ENCODE measurements at regions not wholly inside any gene's neighbourhood (a gene's known extent, or its start where the extent isn't known, plus 50 kb on each side); places are given as distances from the start of the nearest gene placed in this dataset.

GRCh38 chr17:77388384-77389306 is 247.9 kb downstream of the SEC14L1 start:
- DNase-seq (ENCODE audit: insufficient read length, low spot score), result no peak
- FAIRE-seq, result no peak

- FAIRE-seq, result no peak
- no peak for DNase-seq (ENCODE audit: insufficient read length, low spot score)
These were observed 250.1 kb downstream of the SEC14L1 start for GRCh38 chr17:77390870-77391269.

- DNase-seq (ENCODE audit: insufficient read length, low spot score), result no peak
These were observed 251.1 kb downstream of the SEC14L1 start for GRCh38 chr17:77391668-77392375.

GRCh38 chr17:77392376-77393273 is 251.9 kb downstream of the SEC14L1 start:
- FAIRE-seq (no peak), DNase-seq (ENCODE audit: insufficient read length, low spot score) (no peak)

More at GRCh38 chr17:77391668-77392375, 251.1 kb downstream of the SEC14L1 start:
- FAIRE-seq, result no peak

GRCh38 chr17:77393274-77393600 is 252.5 kb downstream of the SEC14L1 start:
- no peak for DNase-seq (ENCODE audit: insufficient read length, low spot score)

GRCh38 chr17:77393867-77394539 is 253.2 kb downstream of the SEC14L1 start:
- DNase-seq (ENCODE audit: insufficient read length, low spot score), result no peak
- FAIRE-seq, result no peak

More at GRCh38 chr17:77393274-77393600, 252.5 kb downstream of the SEC14L1 start:
- FAIRE-seq, result no peak

- DNase-seq (ENCODE audit: insufficient read length, low spot score), result no peak
- FAIRE-seq, result no peak
These were observed 253.9 kb downstream of the SEC14L1 start for GRCh38 chr17:77394540-77395295.

- FAIRE-seq (no peak), DNase-seq (ENCODE audit: insufficient read length, low spot score) (no peak)
These were observed 254.8 kb downstream of the SEC14L1 start for GRCh38 chr17:77395501-77396048.

- FAIRE-seq (no peak), DNase-seq (ENCODE audit: insufficient read length, low spot score) (no peak)
These were observed 255.8 kb downstream of the SEC14L1 start for GRCh38 chr17:77396610-77397009.

GRCh38 chr17:77398274-77398673 is 257.5 kb downstream of the SEC14L1 start:
- no peak for FAIRE-seq
- DNase-seq (ENCODE audit: insufficient read length, low spot score), result no peak

- DNase-seq (ENCODE audit: insufficient read length, low spot score) (no peak), FAIRE-seq (no peak)
These were observed 258.7 kb downstream of the SEC14L1 start for GRCh38 chr17:77399319-77399957.

- peak; percentile 64 for DNase-seq (ENCODE audit: insufficient read length, low spot score)
- FAIRE-seq, result peak; percentile 76
These were observed 259.7 kb downstream of the SEC14L1 start for GRCh38 chr17:77400445-77400870.

GRCh38 chr17:77402159-77402731 is 261.5 kb downstream of the SEC14L1 start:
- DNase-seq (ENCODE audit: insufficient read length, low spot score), result no peak
- no peak for FAIRE-seq

- FAIRE-seq, result no peak
- DNase-seq (ENCODE audit: insufficient read length, low spot score), result no peak
These were observed 263.1 kb downstream of the SEC14L1 start for GRCh38 chr17:77403854-77404253.

- FAIRE-seq, result peak; percentile 95
- DNase-seq (ENCODE audit: insufficient read length, low spot score), result peak; percentile 96
These were observed 264.2 kb downstream of the SEC14L1 start for GRCh38 chr17:77404812-77405581.

- FAIRE-seq (peak; percentile 44), DNase-seq (ENCODE audit: insufficient read length, low spot score) (no peak)
These were observed 265.3 kb downstream of the SEC14L1 start for GRCh38 chr17:77405867-77406732.
